Epithelial cell of esophagus (primary cell): ENCODE measurements at regions not wholly inside any gene's neighbourhood (a gene's known extent, or its start where the extent isn't known, plus 50 kb on each side); places are given as distances from the start of the nearest gene placed in this dataset.
A peak's percentile ranks its signal among the peaks of the same experiment; 100 is the strongest.

Experiments used
- DNase-seq: peaks from one replicate; pipeline ENCODE4 v3.0.0; 2010; ENCODE audit warnings: low read depth
- H3K4me3 ChIP-seq: 2 replicates; pipeline ENCODE4 v1.5.1; 2011; ENCODE audit warnings: mild to moderate bottlenecking, low read length, control low read depth
- TF ChIP-seq, protein P1 (sequence below): IDR thresholded peaks from 2 replicates; pipeline ENCODE4 v1.5.1; 2011; ENCODE audit warnings: low read depth, mild to moderate bottlenecking, low read length, control low read depth, inconsistent platforms; ENCODE audit not compliant: insufficient read depth; ENCODE audit errors: missing control alignments

DNA sequence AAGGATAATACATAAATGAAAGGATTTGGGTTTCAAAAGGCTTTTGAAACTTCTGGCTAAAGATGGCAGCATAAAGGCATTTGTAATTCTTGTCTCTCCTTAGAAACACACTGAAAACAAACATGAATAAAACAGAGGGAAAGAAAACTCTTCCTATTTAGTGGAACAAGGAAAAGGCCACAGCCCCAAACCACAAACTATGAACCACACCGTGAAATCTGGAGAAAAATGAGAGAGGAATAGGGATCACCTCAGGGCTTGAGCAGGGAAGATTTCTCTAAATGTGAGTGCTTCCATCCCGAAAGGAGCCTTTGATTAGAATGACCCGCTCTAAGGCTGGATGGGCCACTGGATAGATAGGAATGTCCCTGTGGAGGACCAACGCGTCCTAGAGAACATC, 119.6 kb downstream of the SEC61B start:
- TF ChIP-seq, protein P1, sequence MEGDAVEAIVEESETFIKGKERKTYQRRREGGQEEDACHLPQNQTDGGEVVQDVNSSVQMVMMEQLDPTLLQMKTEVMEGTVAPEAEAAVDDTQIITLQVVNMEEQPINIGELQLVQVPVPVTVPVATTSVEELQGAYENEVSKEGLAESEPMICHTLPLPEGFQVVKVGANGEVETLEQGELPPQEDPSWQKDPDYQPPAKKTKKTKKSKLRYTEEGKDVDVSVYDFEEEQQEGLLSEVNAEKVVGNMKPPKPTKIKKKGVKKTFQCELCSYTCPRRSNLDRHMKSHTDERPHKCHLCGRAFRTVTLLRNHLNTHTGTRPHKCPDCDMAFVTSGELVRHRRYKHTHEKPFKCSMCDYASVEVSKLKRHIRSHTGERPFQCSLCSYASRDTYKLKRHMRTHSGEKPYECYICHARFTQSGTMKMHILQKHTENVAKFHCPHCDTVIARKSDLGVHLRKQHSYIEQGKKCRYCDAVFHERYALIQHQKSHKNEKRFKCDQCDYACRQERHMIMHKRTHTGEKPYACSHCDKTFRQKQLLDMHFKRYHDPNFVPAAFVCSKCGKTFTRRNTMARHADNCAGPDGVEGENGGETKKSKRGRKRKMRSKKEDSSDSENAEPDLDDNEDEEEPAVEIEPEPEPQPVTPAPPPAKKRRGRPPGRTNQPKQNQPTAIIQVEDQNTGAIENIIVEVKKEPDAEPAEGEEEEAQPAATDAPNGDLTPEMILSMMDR = no peak

DNA sequence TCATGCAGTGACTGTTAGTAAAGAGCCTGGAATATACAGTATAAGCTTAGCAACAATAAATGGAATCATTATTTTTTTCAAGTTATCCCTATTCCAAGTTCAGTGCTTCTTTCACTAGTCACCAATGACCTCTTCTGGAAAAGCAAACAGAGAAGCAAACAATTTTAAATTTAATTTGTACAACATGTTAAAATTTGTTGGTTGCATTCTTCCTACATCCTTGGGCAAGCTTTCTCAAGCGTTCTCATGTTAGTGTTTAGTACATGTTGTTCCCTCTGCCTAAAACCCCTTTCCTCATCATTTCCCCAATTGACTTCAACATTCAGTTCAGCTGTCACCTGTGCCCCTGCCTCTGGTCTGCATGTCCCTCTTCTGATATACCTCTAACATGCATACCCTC, 123.4 kb downstream of the SEC61B start:
- no peak overlapping the region for H3K4me3 ChIP-seq
- DNase-seq = no peak
- TF ChIP-seq, protein P1 = no peak

More for the DNA sequence above, 119.6 kb downstream of the SEC61B start:
- DNase-seq = no peak
- H3K4me3 ChIP-seq = no peak overlapping the region

GRCh38 chr9:99345942-99346341, 123.9 kb downstream of the SEC61B start:
- H3K4me3 ChIP-seq = no peak overlapping the region
- DNase-seq = peak; percentile 66
- TF ChIP-seq, protein P1 = no peak

DNA sequence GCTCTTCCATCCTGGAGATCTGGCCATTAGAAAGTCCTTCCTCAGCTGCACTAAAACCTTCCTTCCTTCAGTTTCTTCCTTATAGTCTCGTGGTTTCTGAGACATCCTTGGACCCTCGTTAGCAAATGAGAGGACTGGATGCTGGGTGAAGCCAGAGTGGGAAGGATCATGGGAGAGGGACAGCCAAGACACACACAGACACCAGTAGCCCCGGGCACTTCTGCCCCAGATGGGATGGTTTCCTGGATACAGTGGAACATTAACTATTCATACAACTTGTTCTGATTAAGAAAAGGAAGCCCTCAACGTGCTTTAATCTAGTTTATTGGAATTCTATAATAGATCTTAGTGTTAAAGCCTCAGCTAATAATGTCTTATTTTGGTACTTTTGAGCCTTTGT, 125.5 kb downstream of the SEC61B start:
- DNase-seq = no peak
- TF ChIP-seq, protein P1 = no peak
- no peak overlapping the region for H3K4me3 ChIP-seq

DNA sequence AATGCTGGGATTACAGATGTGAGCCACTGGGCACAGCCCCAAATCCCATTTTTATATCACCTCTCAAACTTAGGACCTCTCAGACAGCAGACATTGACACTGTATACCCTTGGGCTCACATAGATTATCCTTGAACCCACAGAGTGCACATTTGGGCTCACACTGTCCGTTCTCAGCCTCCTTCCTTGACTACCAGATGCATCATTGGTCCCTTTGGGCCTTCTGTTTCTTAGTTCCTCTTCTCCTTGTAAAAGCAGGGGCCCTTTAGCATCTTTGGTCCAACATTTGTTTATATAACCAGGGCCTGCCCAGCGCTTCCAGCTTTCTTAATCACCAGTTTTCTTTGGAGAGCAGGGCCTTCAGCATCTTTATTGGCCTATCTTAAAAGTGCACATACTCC, 126.2 kb downstream of the SEC61B start:
- TF ChIP-seq, protein P1 = no peak
- no peak for DNase-seq
- no peak overlapping the region for H3K4me3 ChIP-seq

DNA sequence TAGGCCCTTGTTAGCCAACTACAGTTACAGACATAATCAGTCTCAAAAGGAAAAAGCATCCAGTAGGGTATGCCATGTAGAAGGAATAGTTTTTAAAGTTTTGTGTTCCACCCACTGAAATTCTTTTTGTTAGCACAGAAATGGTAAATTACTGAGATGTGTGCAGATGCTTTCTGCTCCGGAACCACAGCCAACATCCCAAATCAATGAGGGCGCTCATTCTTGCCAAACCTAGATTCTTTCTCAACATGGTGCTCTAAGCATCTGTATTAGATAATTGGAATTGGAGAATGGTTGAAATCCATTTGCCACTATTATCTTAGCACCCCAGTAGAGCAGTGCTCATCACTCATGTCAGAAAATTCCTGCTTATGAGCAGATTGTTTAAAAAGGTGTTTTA, 127.8 kb downstream of the SEC61B start:
- TF ChIP-seq, protein P1 = no peak
- no peak overlapping the region for H3K4me3 ChIP-seq
- no peak for DNase-seq

DNA sequence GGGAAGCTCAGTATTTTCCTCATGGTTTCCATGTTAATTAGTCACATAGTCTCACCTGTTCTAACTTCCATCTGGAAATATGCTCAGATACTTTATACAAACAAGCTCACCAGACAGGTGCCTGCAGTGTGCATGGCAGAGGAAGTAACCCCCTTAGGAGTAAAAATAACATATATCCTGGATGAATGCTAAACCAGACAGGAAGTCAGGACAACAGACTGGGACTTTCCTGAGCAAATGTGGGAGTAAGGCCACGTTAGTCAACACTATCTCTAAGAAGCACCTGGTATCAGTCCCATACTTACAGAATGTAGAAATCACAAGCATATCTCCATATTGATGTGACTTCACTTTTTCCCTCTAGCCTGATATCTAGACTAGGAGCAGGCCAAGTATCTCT, 128.4 kb downstream of the SEC61B start:
- H3K4me3 ChIP-seq = no peak overlapping the region
- no peak for DNase-seq
- TF ChIP-seq, protein P1 = no peak
